ENCODE measurements at regions not wholly inside any gene's neighbourhood (a gene's known extent, or its start where the extent isn't known, plus 50 kb on each side); places are given as distances from the start of the nearest gene placed in this dataset.

GRCh38 chr20:57801581-57801980 is 91.8 kb upstream of the PMEPA1 start:
- Histone ChIP-seq H3K27ac (ENCODE audit: low read depth, low read length) (no peak overlapping the region), H3K36me3 (ENCODE audit: control insufficient read depth, insufficient read depth, low read length) (no peaks in the 10 kb centered on the region), H3K9me3 (ENCODE audit: control insufficient read depth, low read length) (no peaks in the 10 kb centered on the region), H3K27me3 (ENCODE audit: control insufficient read depth, insufficient read depth, low read length, poor library complexity, severe bottlenecking) (no peaks in the 10 kb centered on the region), H3K4me3 (ENCODE audit: low read length) (no peak overlapping the region), H3K4me1 (ENCODE audit: control insufficient read depth, insufficient read depth, low read length) (peaks cover 11% of the 10 kb centered on the region), H3K9ac (ENCODE audit: extremely low read depth, low read length, poor library complexity, severe bottlenecking) (no peak overlapping the region)
- no peaks in the 10 kb centered on the region for H3K9me3 Mint-ChIP-seq
- no peaks in the 10 kb centered on the region for H3K36me3 Mint-ChIP-seq (ENCODE audit: low read depth)
- H3K27ac Mint-ChIP-seq, result no peak overlapping the region
- H3K4me1 Mint-ChIP-seq, result peaks cover 11% of the 10 kb centered on the region
- no peak for TF ChIP-seq CTCF (conservative IDR thresholded peaks at IDR 0.05)
- H3K4me3 Mint-ChIP-seq, result no peak overlapping the region
- H3K27me3 Mint-ChIP-seq (ENCODE audit: insufficient read depth), result no peaks in the 10 kb centered on the region
- no peak for DNase-seq
- 74 to 76% methylated on average over 5 of the region's 5 CpGs for WGBS, 2 experiments (ENCODE audit: insufficient coverage in 1 of 2, insufficient read length in 1 of 2)

DNA sequence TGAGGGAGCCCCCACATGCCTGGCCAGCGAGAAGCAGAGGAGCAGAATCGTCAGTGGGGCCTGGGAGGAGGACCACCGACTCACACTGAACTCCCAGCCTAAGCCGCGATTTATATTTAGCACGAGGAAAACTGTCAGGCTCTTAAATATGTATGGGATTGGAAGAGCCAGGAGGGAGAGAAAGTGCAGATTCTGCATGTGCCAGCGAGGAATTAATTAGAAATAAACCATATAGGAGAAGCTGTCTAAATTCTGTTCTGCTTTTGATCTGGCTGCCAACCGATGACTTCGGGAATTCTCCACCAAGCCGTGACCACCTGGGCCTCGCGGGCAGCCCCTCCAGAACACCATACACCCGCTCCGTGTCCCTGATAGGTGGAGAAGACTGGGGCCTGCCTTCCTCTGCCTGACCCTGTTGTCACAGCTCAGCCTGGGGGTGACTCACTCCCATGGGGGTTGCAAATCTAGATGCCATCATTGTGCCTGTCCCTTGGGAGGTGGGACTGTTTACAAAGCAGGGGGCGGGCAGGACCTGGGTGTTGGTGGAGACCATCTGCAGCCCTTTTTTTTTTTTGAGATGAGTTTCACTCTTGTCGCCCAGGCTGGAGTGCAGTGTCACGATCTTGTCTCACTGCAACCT is 91.1 kb upstream of the PMEPA1 start:
- no peak for TF ChIP-seq CTCF (conservative IDR thresholded peaks at IDR 0.05)
- Mint-ChIP-seq H3K9me3 (no peaks in the 10 kb centered on the region), H3K4me1 (peaks cover 11% of the 10 kb centered on the region), H3K27ac (no peak overlapping the region), H3K4me3 (no peak overlapping the region), H3K36me3 (ENCODE audit: low read depth) (no peaks in the 10 kb centered on the region), H3K27me3 (ENCODE audit: insufficient read depth) (no peaks in the 10 kb centered on the region)
- Histone ChIP-seq H3K27ac (ENCODE audit: low read depth, low read length) (no peak overlapping the region), H3K9ac (ENCODE audit: extremely low read depth, low read length, poor library complexity, severe bottlenecking) (no peak overlapping the region), H3K9me3 (ENCODE audit: control insufficient read depth, low read length) (no peaks in the 10 kb centered on the region), H3K4me3 (ENCODE audit: low read length) (no peak overlapping the region), H3K4me1 (ENCODE audit: control insufficient read depth, insufficient read depth, low read length) (peaks cover 11% of the 10 kb centered on the region), H3K36me3 (ENCODE audit: control insufficient read depth, insufficient read depth, low read length) (no peaks in the 10 kb centered on the region), H3K27me3 (ENCODE audit: control insufficient read depth, insufficient read depth, low read length, poor library complexity, severe bottlenecking) (no peaks in the 10 kb centered on the region)
- DNase-seq, result no peak
- WGBS, 2 experiments (ENCODE audit: insufficient coverage in 1 of 2, insufficient read length in 1 of 2), result 87 to 93% methylated on average over 12 to 17 of the region's 17 CpGs

DNA sequence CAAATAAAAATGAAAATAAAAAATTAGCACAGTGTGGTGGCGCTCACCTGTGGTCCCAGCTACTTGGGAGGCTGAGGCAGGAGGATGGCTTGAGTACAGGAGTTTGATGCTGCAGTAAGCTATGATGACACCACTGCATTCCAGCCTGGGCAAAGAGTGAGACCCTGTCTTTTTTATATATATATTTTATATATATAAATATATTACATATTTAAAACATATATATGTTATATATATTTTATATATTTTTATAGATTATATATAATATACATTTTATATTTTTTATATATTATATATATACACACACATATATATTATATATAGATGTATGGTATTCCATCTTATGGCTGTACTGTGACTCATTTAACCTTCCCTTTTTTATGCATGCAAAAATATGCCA is 87.6 kb upstream of the PMEPA1 start:
- Mint-ChIP-seq H3K9me3 (no peaks in the 10 kb centered on the region), H3K27ac (no peak overlapping the region), H3K36me3 (ENCODE audit: low read depth) (no peaks in the 10 kb centered on the region), H3K27me3 (ENCODE audit: insufficient read depth) (no peaks in the 10 kb centered on the region), H3K4me1 (no peaks in the 10 kb centered on the region), H3K4me3 (no peak overlapping the region)
- Histone ChIP-seq H3K9ac (ENCODE audit: extremely low read depth, low read length, poor library complexity, severe bottlenecking) (no peak overlapping the region), H3K4me3 (ENCODE audit: low read length) (no peak overlapping the region), H3K9me3 (ENCODE audit: control insufficient read depth, low read length) (no peaks in the 10 kb centered on the region), H3K27me3 (ENCODE audit: control insufficient read depth, insufficient read depth, low read length, poor library complexity, severe bottlenecking) (no peaks in the 10 kb centered on the region), H3K4me1 (ENCODE audit: control insufficient read depth, insufficient read depth, low read length) (no peaks in the 10 kb centered on the region), H3K27ac (ENCODE audit: low read depth, low read length) (no peak overlapping the region), H3K36me3 (ENCODE audit: control insufficient read depth, insufficient read depth, low read length) (no peaks in the 10 kb centered on the region)
- WGBS, 2 experiments (ENCODE audit: insufficient coverage in 1 of 2, insufficient read length in 1 of 2), result 100% methylated on average over 1 of the region's 1 CpG; no CpG with 5 or more reads in 1 of the 2 experiments
- no peak for TF ChIP-seq CTCF (conservative IDR thresholded peaks at IDR 0.05)
- no peak for DNase-seq

Measured in endodermal cell (in vitro differentiated cells).